Fibroblast of lung (primary cell): ENCODE measurements at regions not wholly inside any gene's neighbourhood (a gene's known extent, or its start where the extent isn't known, plus 50 kb on each side); places are given as distances from the start of the nearest gene placed in this dataset.

Experiments used
- CTCF ChIP-seq, 2 donors: IDR thresholded peaks in 1 of 2; conservative IDR thresholded peaks in 1 of 2; 1 replicate in 1 of 2; 2 replicates in 1 of 2; pipeline ENCODE4 v1.5.1; 2011 to 2012; ENCODE audit warnings: low read length in 2 of 2, control low read depth in 1 of 2, inconsistent platforms in 1 of 2, low read depth in 1 of 2, mild to moderate bottlenecking in 1 of 2
- EZH2 ChIP-seq: IDR thresholded peaks from 2 replicates; pipeline ENCODE4 v1.5.1; 2012; ENCODE audit warnings: low read length, control low read depth, mild to moderate bottlenecking; ENCODE audit errors: missing control alignments

- no peak for TF ChIP-seq CTCF (conservative IDR thresholded peaks at IDR 0.05 in 1 of 2, IDR thresholded peaks at IDR 0.05 in 1 of 2; ENCODE audit: low read depth in 1 of 2, low read length in 2 of 2)
- TF ChIP-seq EZH2: no peak
Measured at GRCh38 chr6:21953831-21954801, 342.7 kb downstream of the PRL start.
